ENCODE measurements at regions not wholly inside any gene's neighbourhood (a gene's known extent, or its start where the extent isn't known, plus 50 kb on each side); places are given as distances from the start of the nearest gene placed in this dataset.
"Not testable (repeated sequence)": the region's sequence is repeated elsewhere in the genome, so short reads cannot be mapped to it uniquely, and the experiment has no call there.

- H3K27me3 ChIP-seq: no peaks in the 10 kb centered on the region
- no peaks in the 10 kb centered on the region for H3K4me1 ChIP-seq
- DNase-seq: no peak
- TF ChIP-seq POLR2A (IDR thresholded peaks at IDR 0.05): no peak
- TF ChIP-seq, protein P1, sequence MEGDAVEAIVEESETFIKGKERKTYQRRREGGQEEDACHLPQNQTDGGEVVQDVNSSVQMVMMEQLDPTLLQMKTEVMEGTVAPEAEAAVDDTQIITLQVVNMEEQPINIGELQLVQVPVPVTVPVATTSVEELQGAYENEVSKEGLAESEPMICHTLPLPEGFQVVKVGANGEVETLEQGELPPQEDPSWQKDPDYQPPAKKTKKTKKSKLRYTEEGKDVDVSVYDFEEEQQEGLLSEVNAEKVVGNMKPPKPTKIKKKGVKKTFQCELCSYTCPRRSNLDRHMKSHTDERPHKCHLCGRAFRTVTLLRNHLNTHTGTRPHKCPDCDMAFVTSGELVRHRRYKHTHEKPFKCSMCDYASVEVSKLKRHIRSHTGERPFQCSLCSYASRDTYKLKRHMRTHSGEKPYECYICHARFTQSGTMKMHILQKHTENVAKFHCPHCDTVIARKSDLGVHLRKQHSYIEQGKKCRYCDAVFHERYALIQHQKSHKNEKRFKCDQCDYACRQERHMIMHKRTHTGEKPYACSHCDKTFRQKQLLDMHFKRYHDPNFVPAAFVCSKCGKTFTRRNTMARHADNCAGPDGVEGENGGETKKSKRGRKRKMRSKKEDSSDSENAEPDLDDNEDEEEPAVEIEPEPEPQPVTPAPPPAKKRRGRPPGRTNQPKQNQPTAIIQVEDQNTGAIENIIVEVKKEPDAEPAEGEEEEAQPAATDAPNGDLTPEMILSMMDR (IDR thresholded peaks at IDR 0.05): no peak
- no peaks in the 10 kb centered on the region for H3K36me3 ChIP-seq
- H3K27ac ChIP-seq: no peak overlapping the region
- H3K9me3 ChIP-seq: no peaks in the 10 kb centered on the region
- no peak overlapping the region for H3K4me3 ChIP-seq
These were observed 57.6 kb downstream of the CCDC59 start for GRCh38 chr12:82300611-82301010.

DNA sequence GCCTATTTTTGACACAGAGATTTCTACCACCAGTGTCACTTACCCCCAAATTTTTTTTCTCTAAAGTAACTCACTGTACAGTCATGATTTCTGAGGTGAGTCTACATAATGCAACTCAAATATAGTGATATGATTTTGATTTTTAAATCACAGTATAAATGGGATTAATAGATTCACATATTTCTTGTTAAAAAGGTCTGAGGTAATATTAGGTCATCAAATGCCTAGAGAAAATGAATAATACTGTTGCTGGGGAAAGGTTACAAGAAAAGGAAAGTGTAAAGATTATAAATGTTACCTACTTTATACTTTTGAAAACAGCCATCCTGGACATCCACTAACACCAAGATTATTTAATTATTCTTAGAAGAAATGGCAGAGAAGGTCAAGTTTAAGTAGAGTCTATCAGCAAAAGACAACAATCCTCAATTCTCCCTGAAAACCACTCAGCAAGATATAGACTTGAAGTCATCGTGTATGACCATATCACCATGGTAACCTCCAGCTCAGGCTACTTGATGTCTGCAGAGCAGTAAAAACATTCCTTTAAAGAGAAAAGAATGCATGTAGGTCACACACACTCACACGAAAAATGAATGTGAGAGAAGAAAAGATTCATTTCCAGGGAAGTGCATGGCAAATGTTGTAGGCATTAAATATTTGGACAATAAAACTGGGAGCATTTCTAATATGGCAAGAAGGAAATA is 58.7 kb downstream of the CCDC59 start:
- H3K27me3 ChIP-seq: no peaks in the 10 kb centered on the region
- no peak overlapping the region for H3K27ac ChIP-seq
- no peaks in the 10 kb centered on the region for H3K9me3 ChIP-seq
- no peak overlapping the region for H3K4me3 ChIP-seq
- no peaks in the 10 kb centered on the region for H3K36me3 ChIP-seq
- TF ChIP-seq, protein P1 (IDR thresholded peaks at IDR 0.05): no peak
- no peak for TF ChIP-seq POLR2A (IDR thresholded peaks at IDR 0.05)
- H3K4me1 ChIP-seq: no peaks in the 10 kb centered on the region
- DNase-seq: no peak

DNA sequence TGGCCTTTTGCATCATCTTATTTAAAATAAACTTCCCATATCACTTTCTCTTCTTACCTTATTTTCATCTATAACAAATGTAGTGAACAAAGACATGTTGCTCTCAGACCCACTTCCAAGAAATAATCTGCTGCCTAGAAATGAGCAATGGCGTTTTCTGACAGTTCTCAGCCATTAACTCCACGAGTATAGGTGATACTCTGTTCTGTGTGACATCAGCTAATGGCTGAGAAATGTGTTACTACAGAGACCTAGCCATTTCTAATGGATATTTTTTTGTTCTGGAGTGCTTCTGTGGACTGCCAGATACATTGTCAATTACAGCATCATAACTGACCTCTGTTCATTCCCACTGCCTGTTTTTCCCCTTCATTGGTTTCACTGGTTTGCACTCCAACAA is 67.8 kb downstream of the CCDC59 start:
- Histone ChIP-seq H3K4me3 (no peak overlapping the region), H3K27me3 (no peaks in the 10 kb centered on the region), H3K36me3 (no peaks in the 10 kb centered on the region), H3K4me1 (no peaks in the 10 kb centered on the region), H3K9me3 (no peaks in the 10 kb centered on the region), H3K27ac (no peak overlapping the region)
- DNase-seq: no peak
- no peak for TF ChIP-seq POLR2A (IDR thresholded peaks at IDR 0.05)
- TF ChIP-seq, protein P1 (IDR thresholded peaks at IDR 0.05): no peak

DNA sequence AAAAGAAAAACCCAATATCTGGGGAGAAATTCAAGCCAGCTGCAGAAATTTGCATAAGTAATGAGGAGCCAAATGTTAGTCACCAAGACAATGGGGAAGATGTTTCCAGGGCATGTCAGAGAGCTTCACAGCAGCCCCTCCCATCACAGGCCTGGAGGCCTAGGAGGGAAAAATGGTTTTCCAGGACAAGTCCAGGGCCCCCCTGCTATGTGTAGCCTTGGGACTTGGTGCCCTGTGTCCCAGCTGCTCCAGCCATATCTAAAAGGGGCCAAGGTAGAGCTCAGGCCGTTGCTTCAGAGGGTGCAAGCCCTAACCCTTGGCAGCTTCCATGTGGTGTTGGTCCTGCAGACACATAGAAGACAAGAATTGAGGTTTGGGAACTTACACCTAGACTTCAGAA is 76.9 kb downstream of the CCDC59 start:
- not testable (repeated sequence) for H3K27me3 ChIP-seq, H3K27ac ChIP-seq, DNase-seq, H3K4me1 ChIP-seq, H3K36me3 ChIP-seq, H3K9me3 ChIP-seq, H3K4me3 ChIP-seq

DNA sequence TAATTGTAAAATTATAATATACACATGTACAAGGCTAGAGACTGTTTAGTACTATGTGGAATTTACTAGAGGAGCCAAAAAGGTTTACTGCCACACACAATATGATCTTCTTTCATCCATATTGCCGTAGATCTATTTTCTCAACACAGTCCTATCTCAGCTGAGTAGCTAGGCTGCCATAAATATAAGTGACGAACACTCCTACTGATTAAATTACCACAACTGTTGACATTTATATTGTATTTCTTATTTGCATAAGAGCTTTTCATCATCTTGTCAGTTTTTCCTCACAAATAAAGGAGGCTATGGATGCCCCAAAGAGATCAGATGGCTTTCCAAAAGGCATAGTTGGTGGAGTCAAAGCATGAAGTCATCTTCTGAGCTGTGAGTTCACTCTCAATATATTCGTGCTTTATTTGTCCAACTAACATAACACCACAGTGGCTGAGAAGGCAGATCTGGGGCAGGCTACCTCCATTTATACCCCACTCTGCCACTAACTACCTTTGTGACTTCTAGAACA is 78.6 kb downstream of the CCDC59 start:
- Histone ChIP-seq H3K4me3 (no peak overlapping the region), H3K9me3 (no peaks in the 10 kb centered on the region), H3K27ac (no peak overlapping the region), H3K27me3 (no peaks in the 10 kb centered on the region), H3K4me1 (no peaks in the 10 kb centered on the region), H3K36me3 (no peaks in the 10 kb centered on the region)
- TF ChIP-seq POLR2A (IDR thresholded peaks at IDR 0.05): no peak
- TF ChIP-seq, protein P1 (IDR thresholded peaks at IDR 0.05): no peak
- DNase-seq: no peak

DNA sequence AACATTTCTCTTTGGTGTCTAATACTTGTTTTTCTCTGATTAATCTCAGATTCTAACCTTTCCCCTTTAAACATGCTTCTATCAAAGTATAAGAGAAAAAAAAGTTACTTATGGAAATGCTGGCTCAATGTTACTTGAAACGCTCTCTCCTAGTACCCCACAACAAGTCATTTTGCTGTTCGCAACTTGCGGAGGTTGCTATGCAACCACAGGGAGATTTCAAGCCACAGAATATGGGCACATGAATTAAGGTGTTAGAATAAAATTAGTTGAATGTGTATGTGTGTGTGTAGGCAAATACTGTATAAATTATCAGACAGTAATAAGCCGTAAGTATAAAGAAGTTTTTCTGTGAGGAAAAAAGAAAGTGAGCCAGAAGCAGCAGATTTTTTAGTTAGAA is 80.6 kb downstream of the CCDC59 start:
- H3K36me3 ChIP-seq: no peaks in the 10 kb centered on the region
- TF ChIP-seq, protein P1 (IDR thresholded peaks at IDR 0.05): no peak
- no peak for TF ChIP-seq POLR2A (IDR thresholded peaks at IDR 0.05)
- H3K9me3 ChIP-seq: no peaks in the 10 kb centered on the region
- no peak overlapping the region for H3K27ac ChIP-seq
- DNase-seq: no peak
- H3K4me3 ChIP-seq: no peak overlapping the region
- H3K27me3 ChIP-seq: no peaks in the 10 kb centered on the region
- H3K4me1 ChIP-seq: no peaks in the 10 kb centered on the region

Measured in Peyer's patch (tissue), 4 donors.